Breast epithelium (tissue), 4 donors: ENCODE measurements at regions not wholly inside any gene's neighbourhood (a gene's known extent, or its start where the extent isn't known, plus 50 kb on each side); places are given as distances from the start of the nearest gene placed in this dataset.

Source experiments
- DNase-seq, 2 donors: peaks; one replicate each; pipeline ENCODE4 v3.0.0-alpha.2; 2019; ENCODE audit warnings: low spot score in 2 of 2
- H3K27ac ChIP-seq, 2 donors: fragments of 200-600 bp; sonication (generic) in 1 of 2; one replicate each; pipeline ENCODE4 v1.5.1; 2016 to 2019; ENCODE audit warnings: mild to moderate bottlenecking in 1 of 2
- H3K27me3 ChIP-seq, 2 donors: fragments of 200-600 bp; sonication (generic) in 1 of 2; one replicate each; pipeline versions ENCODE4 v1.5.1 to v1.6.0; 2017 to 2019; ENCODE audit warnings: control low read depth in 1 of 2, mild to moderate bottlenecking in 1 of 2
- H3K36me3 ChIP-seq: fragments of 200-600 bp; one replicate; pipeline ENCODE4 v1.5.1; 2019
- H3K4me1 ChIP-seq, 2 donors: fragments of 200-600 bp; sonication (generic); one replicate each; pipeline ENCODE4 v1.5.1; 2016 to 2019; ENCODE audit warnings: control low read depth in 1 of 2
- H3K4me3 ChIP-seq, 3 donors: fragments of 200-600 bp; sonication (generic); 1 replicate in 2 of 3; 2 replicates in 1 of 3; pipeline ENCODE4 v1.5.1; 2016 to 2019; ENCODE audit warnings: mild to moderate bottlenecking in 3 of 3, moderate library complexity in 2 of 3
- H3K9me3 ChIP-seq, 2 donors: fragments of 200-600 bp; sonication (generic) in 1 of 2; one replicate each; pipeline ENCODE4 v1.5.1; 2016 to 2019; ENCODE audit warnings: control low read depth in 1 of 2
- CTCF ChIP-seq, 3 donors: fragments of 450-650 bp; IDR thresholded peaks; one replicate each; pipeline ENCODE4 v1.5.1; 2016 to 2017; ENCODE audit warnings: antibody characterized with exemption in 3 of 3, mild to moderate bottlenecking in 3 of 3, moderate library complexity in 3 of 3
- POLR2A ChIP-seq: fragments of 450-650 bp; IDR thresholded peaks from one replicate; pipeline ENCODE4 v1.6.1; 2016; ENCODE audit warnings: antibody characterized with exemption, mild to moderate bottlenecking, moderate library complexity
- POLR2AphosphoS5 ChIP-seq, 3 donors: sonication (generic); formaldehyde crosslinking; IDR thresholded peaks; one replicate each; pipeline ENCODE4 v1.6.1; 2017; ENCODE audit warnings: antibody characterized with exemption in 3 of 3
- intact Hi-C: fragments of 100-400 bp; cut with DNase I; formaldehyde crosslinking; loops from one replicate; pipeline ENCODE4 v1.15.1; 2023; ENCODE audit warnings: low total_unique reads

GRCh38 chr10:108095932-108096925, 931.7 kb upstream of the SORCS1 start:
- Histone ChIP-seq H3K36me3 (no peaks in the 10 kb centered on the region), H3K4me1 (no peaks in the 10 kb centered on the region), H3K4me3 (no peak overlapping the region), H3K9me3 (no peaks in the 10 kb centered on the region), H3K27ac (no peak overlapping the region), H3K27me3 (no peaks in the 10 kb centered on the region)
- TF ChIP-seq CTCF (IDR thresholded peaks at IDR 0.05), result no peak
- TF ChIP-seq POLR2A, result no peak
- TF ChIP-seq POLR2AphosphoS5 (IDR thresholded peaks at IDR 0.05), result no peak
- intact Hi-C loops, result no loop called here
- no peak for DNase-seq

- Histone ChIP-seq H3K36me3 (no peaks in the 10 kb centered on the region), H3K27ac (no peak overlapping the region), H3K4me3 (no peak overlapping the region), H3K9me3 (no peaks in the 10 kb centered on the region), H3K27me3 (no peaks in the 10 kb centered on the region), H3K4me1 (no peaks in the 10 kb centered on the region)
- no peak for DNase-seq
- intact Hi-C loops, result no loop called here
- TF ChIP-seq POLR2A (no peak), CTCF (IDR thresholded peaks at IDR 0.05) (no peak), POLR2AphosphoS5 (IDR thresholded peaks at IDR 0.05) (no peak)
Measured at GRCh38 chr10:108090476-108091215, 926.1 kb upstream of the SORCS1 start.

- H3K27ac ChIP-seq, result no peak overlapping the region
- H3K4me3 ChIP-seq, result no peak overlapping the region
- H3K4me1 ChIP-seq, result no peaks in the 10 kb centered on the region
- intact Hi-C loops, result no loop called here
- DNase-seq, result no peak
- no peaks in the 10 kb centered on the region for H3K9me3 ChIP-seq
- H3K36me3 ChIP-seq, result no peaks in the 10 kb centered on the region
- TF ChIP-seq POLR2A (no peak), CTCF (IDR thresholded peaks at IDR 0.05) (no peak), POLR2AphosphoS5 (IDR thresholded peaks at IDR 0.05) (no peak)
- no peaks in the 10 kb centered on the region for H3K27me3 ChIP-seq
Measured at GRCh38 chr10:108086502-108086901, 922.0 kb upstream of the SORCS1 start.

- Histone ChIP-seq H3K4me1 (no peaks in the 10 kb centered on the region), H3K27ac (no peak overlapping the region), H3K4me3 (no peak overlapping the region), H3K36me3 (no peaks in the 10 kb centered on the region), H3K27me3 (peaks cover 0 to 4% of the 10 kb centered on the region in 2 donors), H3K9me3 (no peaks in the 10 kb centered on the region)
- no peak for TF ChIP-seq CTCF (IDR thresholded peaks at IDR 0.05)
- no peak for TF ChIP-seq POLR2A
- TF ChIP-seq POLR2AphosphoS5 (IDR thresholded peaks at IDR 0.05), result no peak
- no peak for DNase-seq
- intact Hi-C loops, result no loop called here
Measured at GRCh38 chr10:108082596-108082995, 918.1 kb upstream of the SORCS1 start.

GRCh38 chr10:108078263-108078662, 913.8 kb upstream of the SORCS1 start:
- intact Hi-C loops, result no loop called here
- no peaks in the 10 kb centered on the region for H3K4me1 ChIP-seq
- H3K36me3 ChIP-seq, result no peaks in the 10 kb centered on the region
- TF ChIP-seq POLR2A (no peak), POLR2AphosphoS5 (IDR thresholded peaks at IDR 0.05) (no peak), CTCF (IDR thresholded peaks at IDR 0.05) (no peak)
- DNase-seq, result no peak
- no peaks in the 10 kb centered on the region for H3K9me3 ChIP-seq
- no peak overlapping the region for H3K4me3 ChIP-seq
- H3K27ac ChIP-seq, result no peak overlapping the region
- peaks cover 0 to 4% of the 10 kb centered on the region in 2 donors for H3K27me3 ChIP-seq
